ENCODE measurements at regions not wholly inside any gene's neighbourhood (a gene's known extent, or its start where the extent isn't known, plus 50 kb on each side); places are given as distances from the start of the nearest gene placed in this dataset.

DNA sequence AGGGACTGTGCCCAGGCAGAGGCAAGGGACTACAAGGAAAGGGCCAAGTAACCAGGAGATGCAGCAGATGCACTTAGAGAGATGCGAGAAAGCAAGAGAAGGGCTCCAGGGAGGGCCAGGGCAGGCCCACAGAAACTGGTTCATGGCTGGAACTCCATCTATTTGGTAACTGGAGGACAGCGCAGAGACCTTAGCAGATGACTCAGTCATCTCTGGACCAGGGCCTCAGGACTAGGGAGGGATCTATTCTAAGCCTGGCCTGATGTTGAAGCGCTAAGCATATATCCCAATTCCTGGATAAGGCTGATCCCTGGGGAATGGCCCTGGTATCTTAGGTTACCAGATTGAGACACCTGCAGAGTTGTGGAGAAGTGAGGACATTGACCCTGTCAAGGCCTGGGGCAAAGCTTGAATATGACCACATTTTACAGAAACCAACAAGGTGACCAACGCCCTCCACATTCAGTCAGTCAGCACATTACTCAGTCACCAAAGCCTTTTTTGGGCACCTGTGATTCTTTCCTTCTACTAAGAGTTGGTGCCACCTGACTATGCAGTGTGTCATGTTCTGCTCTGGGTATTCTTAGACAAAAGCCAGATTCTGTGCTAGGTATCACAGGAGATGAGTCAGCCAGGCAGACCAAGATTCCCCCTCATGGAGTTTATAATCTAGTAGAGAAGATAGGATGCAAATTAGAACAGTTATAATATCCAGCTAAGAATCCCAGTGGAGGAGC, 68.4 kb upstream of the SLCO3A1 start:
- ChIA-PET CTCF (no interaction called here), POLR2A (no interaction called here)
- no peak for DNase-seq (ENCODE audit: extremely low spot score)
- TF ChIP-seq, protein P1, sequence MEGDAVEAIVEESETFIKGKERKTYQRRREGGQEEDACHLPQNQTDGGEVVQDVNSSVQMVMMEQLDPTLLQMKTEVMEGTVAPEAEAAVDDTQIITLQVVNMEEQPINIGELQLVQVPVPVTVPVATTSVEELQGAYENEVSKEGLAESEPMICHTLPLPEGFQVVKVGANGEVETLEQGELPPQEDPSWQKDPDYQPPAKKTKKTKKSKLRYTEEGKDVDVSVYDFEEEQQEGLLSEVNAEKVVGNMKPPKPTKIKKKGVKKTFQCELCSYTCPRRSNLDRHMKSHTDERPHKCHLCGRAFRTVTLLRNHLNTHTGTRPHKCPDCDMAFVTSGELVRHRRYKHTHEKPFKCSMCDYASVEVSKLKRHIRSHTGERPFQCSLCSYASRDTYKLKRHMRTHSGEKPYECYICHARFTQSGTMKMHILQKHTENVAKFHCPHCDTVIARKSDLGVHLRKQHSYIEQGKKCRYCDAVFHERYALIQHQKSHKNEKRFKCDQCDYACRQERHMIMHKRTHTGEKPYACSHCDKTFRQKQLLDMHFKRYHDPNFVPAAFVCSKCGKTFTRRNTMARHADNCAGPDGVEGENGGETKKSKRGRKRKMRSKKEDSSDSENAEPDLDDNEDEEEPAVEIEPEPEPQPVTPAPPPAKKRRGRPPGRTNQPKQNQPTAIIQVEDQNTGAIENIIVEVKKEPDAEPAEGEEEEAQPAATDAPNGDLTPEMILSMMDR (IDR thresholded peaks at IDR 0.05; ENCODE audit: control extremely low read depth, extremely low read depth, low read depth, missing control alignments) = no peak

DNA sequence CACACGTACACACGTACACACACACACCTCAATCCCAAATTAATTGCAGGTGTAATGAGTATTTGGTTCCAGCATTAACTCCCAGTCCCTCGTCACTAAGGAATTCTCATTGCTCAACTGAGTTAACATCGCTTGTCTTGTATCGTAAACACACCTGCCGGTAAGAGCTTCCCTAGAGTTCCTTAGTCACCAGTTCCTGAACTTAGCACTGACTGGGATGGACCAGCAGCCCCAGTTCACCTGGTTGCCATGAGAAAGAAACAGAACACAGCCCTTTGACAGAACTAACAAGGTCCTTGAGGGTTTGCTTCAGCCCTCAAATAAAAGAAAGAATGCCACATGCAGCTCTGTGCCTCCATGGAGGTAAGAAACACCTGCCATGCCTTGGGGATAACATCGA, 66.3 kb upstream of the SLCO3A1 start:
- POLR2A ChIA-PET = no interaction called here
- TF ChIP-seq, protein P1 (IDR thresholded peaks at IDR 0.05; ENCODE audit: control extremely low read depth, extremely low read depth, low read depth, missing control alignments) = no peak
- no peak for DNase-seq (ENCODE audit: extremely low spot score)
- CTCF ChIA-PET = interaction anchor here (1.3 kb wide), 1 partner anchor 23 kb away, joined by 3 read pairs; no protein-coding TSS in a partner anchor

- ChIA-PET POLR2A (no interaction called here), CTCF (interaction anchor here (1.4 kb wide), 1 partner anchor 13 kb away, joined by 5 read pairs; no protein-coding TSS in a partner anchor)
- DNase-seq (ENCODE audit: extremely low spot score) = no peak
- TF ChIP-seq, protein P1 (IDR thresholded peaks at IDR 0.05; ENCODE audit: control extremely low read depth, extremely low read depth, low read depth, missing control alignments) = no peak
Observed at GRCh38 chr15:91789136-91789535, 64.4 kb upstream of the SLCO3A1 start.

GRCh38 chr15:91790836-91791235, 62.7 kb upstream of the SLCO3A1 start:
- ChIA-PET CTCF (interaction anchor here (1.3 kb wide), 1 partner anchor 12 kb away, joined by 3 read pairs; no protein-coding TSS in a partner anchor), POLR2A (no interaction called here)
- TF ChIP-seq, protein P1 (IDR thresholded peaks at IDR 0.05; ENCODE audit: control extremely low read depth, extremely low read depth, low read depth, missing control alignments) = no peak
- no peak for DNase-seq (ENCODE audit: extremely low spot score)

GRCh38 chr15:91793771-91794170, 59.7 kb upstream of the SLCO3A1 start:
- POLR2A ChIA-PET = no interaction called here
- DNase-seq (ENCODE audit: extremely low spot score) = no peak
- CTCF ChIA-PET = interaction anchor here (1.0 kb wide), 1 partner anchor 13 kb away, joined by 3 read pairs; no protein-coding TSS in a partner anchor
- TF ChIP-seq, protein P1 (IDR thresholded peaks at IDR 0.05; ENCODE audit: control extremely low read depth, extremely low read depth, low read depth, missing control alignments) = no peak

DNA sequence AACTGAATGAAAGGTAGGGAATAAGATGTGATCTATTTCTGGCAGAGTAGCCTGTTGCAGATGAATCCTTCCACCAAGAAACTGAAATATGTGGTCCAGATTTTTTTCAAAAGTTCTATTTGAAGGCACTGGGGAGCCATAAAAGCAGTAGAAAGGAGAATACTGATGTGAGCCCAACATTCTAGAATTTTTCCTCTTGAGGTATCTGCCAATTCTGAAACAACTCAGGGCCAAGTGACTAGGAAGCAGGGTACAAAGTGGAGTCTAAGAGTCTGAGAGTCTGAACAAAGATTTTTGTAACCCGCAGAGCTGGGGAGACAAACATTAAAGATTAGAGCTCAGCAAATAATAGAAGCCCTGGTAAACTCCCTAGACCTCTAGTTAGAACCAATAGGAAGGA, 58.3 kb upstream of the SLCO3A1 start:
- ChIA-PET CTCF (no interaction called here), POLR2A (no interaction called here)
- DNase-seq (ENCODE audit: extremely low spot score) = no peak
- TF ChIP-seq, protein P1 (IDR thresholded peaks at IDR 0.05; ENCODE audit: control extremely low read depth, extremely low read depth, low read depth, missing control alignments) = no peak

Measured in GM10248 (cell line).